SK-N-MC (cell line): ENCODE measurements at regions not wholly inside any gene's neighbourhood (a gene's known extent, or its start where the extent isn't known, plus 50 kb on each side); places are given as distances from the start of the nearest gene placed in this dataset.

Experiments used
- EZH2 ChIP-seq: fragments of 200-600 bp; sonication (generic); IDR thresholded peaks from one replicate; pipeline ENCODE4 v1.6.1; 2017; ENCODE audit warnings: antibody characterized with exemption
- FOXP2 ChIP-seq: optimal IDR thresholded peaks from 2 replicates; pipeline ENCODE3; 2011; ENCODE audit warnings: mild to moderate bottlenecking, moderate library complexity; ENCODE audit not compliant: insufficient read depth; ENCODE audit errors: extremely low read length, control extremely low read depth
- POLR2AphosphoS5 ChIP-seq: IDR thresholded peaks from 2 replicates; pipeline ENCODE4 v1.6.1; 2012; ENCODE audit warnings: mild to moderate bottlenecking, low read depth, low read length, borderline replicate concordance

GRCh38 chr18:66825347-66825746, 221.5 kb upstream of the CDH19 start:
- TF ChIP-seq EZH2: no peak
- TF ChIP-seq POLR2AphosphoS5: no peak
- TF ChIP-seq FOXP2: no peak
